Eye (tissue), 1 donor: ENCODE measurements at regions not wholly inside any gene's neighbourhood (a gene's known extent, or its start where the extent isn't known, plus 50 kb on each side); places are given as distances from the start of the nearest gene placed in this dataset.

Experiments
- DNase-seq: peaks from one replicate; pipeline ENCODE4 v3.0.0-alpha.2; 2015

- no peak for DNase-seq
Measured at GRCh38 chr11:82676483-82677094, 57.1 kb downstream of the FAM181B start.

GRCh38 chr11:82675838-82676237, 57.8 kb downstream of the FAM181B start:
- no peak for DNase-seq

GRCh38 chr11:82673631-82674030, 60.0 kb downstream of the FAM181B start:
- DNase-seq, result no peak

- DNase-seq, result no peak
Measured at GRCh38 chr11:82671451-82671850, 62.2 kb downstream of the FAM181B start.

GRCh38 chr11:82663535-82663934, 70.1 kb downstream of the FAM181B start:
- no peak for DNase-seq

- no peak for DNase-seq
Measured at GRCh38 chr11:82653752-82654151, 79.9 kb downstream of the FAM181B start.

- no peak for DNase-seq
Measured at GRCh38 chr11:82639251-82639650, 94.4 kb downstream of the FAM181B start.

GRCh38 chr11:82636615-82637014, 97.0 kb downstream of the FAM181B start:
- no peak for DNase-seq

GRCh38 chr11:82634091-82634490, 99.6 kb downstream of the FAM181B start:
- DNase-seq, result no peak

GRCh38 chr11:82631722-82632630, 101.7 kb downstream of the FAM181B start:
- no peak for DNase-seq

- no peak for DNase-seq
Measured at GRCh38 chr11:82610671-82611070, 123.0 kb downstream of the FAM181B start.

GRCh38 chr11:82606738-82607137, 126.9 kb downstream of the FAM181B start:
- no peak for DNase-seq

- no peak for DNase-seq
Measured at GRCh38 chr11:82601711-82602110, 132.0 kb downstream of the FAM181B start.

GRCh38 chr11:82599836-82600235, 133.8 kb downstream of the FAM181B start:
- DNase-seq, result no peak

- DNase-seq, result no peak
Measured at GRCh38 chr11:82586581-82586980, 147.1 kb downstream of the FAM181B start.

GRCh38 chr11:82577246-82577645, 156.4 kb downstream of the FAM181B start:
- DNase-seq, result peak; percentile 14

- DNase-seq, result no peak
Measured at GRCh38 chr11:82560836-82561235, 172.8 kb downstream of the FAM181B start.

- DNase-seq, result no peak
Measured at GRCh38 chr11:82559609-82560008, 174.1 kb downstream of the FAM181B start.

- no peak for DNase-seq
Measured at GRCh38 chr11:82557274-82557673, 176.4 kb downstream of the FAM181B start.

- DNase-seq, result peak; percentile 33
Measured at GRCh38 chr11:82556210-82556609, 177.5 kb downstream of the FAM181B start.

- peak; percentile 80 for DNase-seq
Measured at GRCh38 chr11:82546661-82547557, 186.8 kb downstream of the FAM181B start.

GRCh38 chr11:82539669-82540068, 194.0 kb downstream of the FAM181B start:
- DNase-seq, result no peak

- no peak for DNase-seq
Measured at GRCh38 chr11:82536706-82537105, 197.0 kb downstream of the FAM181B start.
